8988T (cell line): ENCODE measurements at regions not wholly inside any gene's neighbourhood (a gene's known extent, or its start where the extent isn't known, plus 50 kb on each side); places are given as distances from the start of the nearest gene placed in this dataset.
"Not testable (repeated sequence)": the region's sequence is repeated elsewhere in the genome, so short reads cannot be mapped to it uniquely, and the experiment has no call there.

Source experiments
- DNase-seq: peaks from one replicate; pipeline ENCODE4 v3.0.0; 2011

DNA sequence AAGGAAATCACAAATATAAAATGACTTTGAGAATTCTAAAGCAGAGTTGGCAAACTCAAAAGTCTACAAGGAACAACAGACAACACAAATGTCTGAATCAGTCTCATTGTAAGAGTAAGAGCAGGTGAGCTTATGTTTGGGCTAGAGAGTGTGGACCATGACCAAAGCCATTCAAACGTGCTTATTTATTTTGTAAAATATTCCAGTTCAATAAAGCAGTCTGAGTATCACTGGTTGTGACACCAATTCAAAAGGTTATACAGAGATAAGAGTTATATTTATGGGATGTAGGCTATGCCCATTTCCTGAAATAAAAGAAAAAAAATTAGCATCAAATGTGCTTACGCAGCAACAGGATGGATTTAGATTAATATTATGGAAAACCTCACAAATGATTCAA, 251.6 kb downstream of the KLF5 start:
- no peak for DNase-seq

DNA sequence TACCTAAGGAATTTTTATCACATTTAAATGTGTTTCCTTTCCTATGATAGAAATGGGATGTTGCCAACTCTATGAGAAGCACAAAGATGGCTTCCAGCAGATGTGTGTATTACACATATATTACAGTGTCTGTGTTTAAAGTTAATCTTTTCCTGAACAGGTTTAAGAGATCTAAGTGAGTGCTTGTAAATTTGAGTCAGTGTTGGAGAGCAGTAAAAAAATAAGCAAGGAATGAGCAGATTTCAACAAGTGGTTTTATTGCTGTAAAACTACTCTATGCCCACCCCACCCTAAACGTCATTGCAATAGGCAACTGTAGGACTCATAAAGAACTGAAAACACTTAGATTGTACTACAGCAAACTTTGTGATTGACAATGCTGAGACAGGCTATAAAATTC, 248.7 kb downstream of the KLF5 start:
- DNase-seq: no peak

GRCh38 chr13:73306688-73307087, 247.9 kb downstream of the KLF5 start:
- DNase-seq: no peak

DNA sequence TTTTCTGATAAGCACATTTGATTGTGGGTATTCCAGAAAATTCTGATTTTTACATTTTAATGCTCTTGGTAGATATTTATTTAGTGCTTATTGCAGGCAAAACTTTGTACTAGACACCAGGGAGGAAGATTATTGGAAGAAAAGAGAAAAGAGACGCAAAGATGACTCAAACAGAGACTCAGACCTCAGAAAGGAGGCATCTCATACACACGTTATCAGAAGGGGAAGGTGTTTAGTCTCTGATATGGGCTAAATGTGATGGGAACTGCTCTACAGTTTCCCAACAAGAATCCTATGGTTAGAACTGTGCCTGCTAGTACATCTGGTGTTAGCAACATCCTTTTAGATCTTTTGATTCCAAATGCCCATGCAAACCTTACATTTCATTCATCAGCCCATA, 245.6 kb downstream of the KLF5 start:
- no peak for DNase-seq

GRCh38 chr13:73303851-73304250, 245.0 kb downstream of the KLF5 start:
- no peak for DNase-seq

GRCh38 chr13:73301622-73302021, 242.8 kb downstream of the KLF5 start:
- DNase-seq: not testable (repeated sequence)

DNA sequence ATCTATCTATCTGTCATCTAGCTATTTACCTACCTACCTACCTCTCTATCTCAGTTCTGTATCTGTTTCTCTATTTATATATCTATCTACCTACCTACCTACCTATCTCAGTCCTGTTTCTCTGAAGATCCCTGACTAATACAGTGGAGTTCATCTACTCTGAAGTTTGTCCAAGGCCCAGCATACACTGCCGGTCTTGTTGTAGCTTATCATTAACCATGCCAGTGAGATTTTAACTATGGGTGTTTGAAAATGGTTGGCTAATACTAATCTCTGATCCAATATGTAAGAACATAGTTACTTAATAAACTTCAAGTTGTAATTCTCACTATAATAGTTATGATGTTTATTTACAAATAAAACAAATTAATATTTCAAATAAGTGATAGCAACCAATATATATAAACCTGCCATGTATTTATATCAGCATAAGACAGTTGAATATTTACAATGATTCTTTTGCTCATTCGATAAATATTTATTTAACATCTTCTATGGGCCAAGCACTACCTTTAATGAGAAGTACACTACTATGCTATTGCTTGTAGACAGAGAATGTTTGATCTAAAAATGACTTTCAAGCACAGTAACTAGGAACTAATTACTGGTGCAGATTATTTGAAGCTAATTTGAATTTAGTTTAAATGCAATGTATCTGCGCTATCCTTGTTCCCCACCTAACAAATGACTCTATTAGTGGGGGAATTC, 242.1 kb downstream of the KLF5 start:
- DNase-seq: no peak

DNA sequence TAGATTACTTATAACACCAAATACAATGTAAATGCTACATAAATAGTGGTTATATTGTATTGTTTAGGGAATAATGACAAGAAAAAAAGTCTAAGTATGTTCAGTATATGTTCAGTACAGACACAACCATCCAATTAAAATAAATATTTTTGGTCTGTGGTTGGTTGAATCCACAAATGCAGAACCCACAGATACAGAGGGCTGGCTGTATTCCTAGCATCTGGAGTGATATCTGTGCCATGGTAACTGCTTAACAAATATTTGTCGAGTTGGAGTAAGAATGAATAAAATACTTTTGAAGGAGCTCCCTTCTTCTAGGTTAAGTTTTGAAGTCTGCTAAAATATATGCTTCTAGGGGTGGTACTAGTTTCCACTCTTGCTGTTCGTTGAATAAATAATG, 241.0 kb downstream of the KLF5 start:
- no peak for DNase-seq

DNA sequence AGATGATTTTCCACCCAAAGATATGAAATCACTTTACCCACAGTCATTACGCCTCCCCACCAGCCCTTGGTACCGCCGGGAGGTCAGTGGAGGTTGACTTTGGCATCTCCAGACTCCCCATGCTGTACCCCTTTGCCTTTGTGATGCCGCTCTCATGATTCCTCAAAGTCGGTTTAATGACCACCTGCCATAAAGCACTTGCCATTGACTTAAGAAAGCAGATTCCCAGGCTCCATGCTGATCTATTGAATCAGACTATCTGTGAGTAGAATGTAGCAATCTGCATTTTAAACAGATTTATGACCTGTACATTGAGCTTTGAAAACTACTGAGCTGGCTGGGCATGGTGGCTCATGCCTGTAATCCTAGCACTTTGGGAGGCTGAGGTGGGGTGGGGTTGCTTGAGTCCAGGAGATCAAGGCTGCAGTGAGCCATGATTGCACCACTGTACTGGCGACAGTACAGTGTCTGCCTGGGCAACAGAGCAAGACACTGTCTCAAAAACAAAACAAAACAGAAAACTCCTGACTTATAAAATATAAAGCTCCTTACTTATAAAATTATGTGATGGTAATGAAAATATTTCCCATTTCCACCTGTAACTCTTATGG, 235.2 kb downstream of the KLF5 start:
- DNase-seq: no peak

DNA sequence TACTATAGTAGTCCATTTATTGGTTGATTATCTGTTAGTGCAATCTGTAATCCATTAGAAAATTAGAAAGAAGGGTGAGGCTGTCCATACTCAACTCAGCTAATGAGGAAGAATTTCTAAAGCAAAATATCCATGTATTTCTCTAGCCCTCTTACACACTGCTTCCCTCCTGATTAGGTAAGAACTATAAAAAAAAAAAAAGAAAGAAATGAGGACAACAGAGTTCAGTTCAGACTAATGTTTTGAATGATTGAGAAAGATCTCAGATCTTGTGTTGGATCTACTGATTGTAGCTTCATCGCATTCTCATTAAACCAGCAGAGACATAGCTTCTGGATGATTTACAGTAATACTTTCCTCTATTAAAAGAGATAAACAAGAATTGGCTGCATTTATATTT, 233.3 kb downstream of the KLF5 start:
- no peak for DNase-seq

- no peak for DNase-seq
Measured at GRCh38 chr13:73290844-73291243, 232.0 kb downstream of the KLF5 start.

DNA sequence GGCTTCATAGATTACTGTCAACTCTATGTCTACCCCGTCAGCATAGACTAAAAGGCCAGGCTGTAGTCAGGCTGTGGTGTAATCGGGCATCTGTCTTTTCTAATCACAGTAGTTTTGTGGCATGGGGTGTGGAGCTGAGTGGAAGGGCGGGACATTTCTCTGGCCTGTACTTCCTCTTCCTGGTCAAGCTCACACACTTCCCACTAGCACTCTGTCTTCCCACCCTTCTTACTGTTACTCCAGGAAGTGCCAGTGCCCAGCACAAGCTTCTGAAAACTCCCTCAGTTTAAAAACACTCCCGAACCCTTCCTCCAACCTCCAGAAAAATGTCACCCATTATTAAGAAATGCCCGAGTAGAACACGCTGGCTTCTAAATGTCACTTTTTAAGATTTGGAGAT, 229.8 kb downstream of the KLF5 start:
- DNase-seq: no peak

DNA sequence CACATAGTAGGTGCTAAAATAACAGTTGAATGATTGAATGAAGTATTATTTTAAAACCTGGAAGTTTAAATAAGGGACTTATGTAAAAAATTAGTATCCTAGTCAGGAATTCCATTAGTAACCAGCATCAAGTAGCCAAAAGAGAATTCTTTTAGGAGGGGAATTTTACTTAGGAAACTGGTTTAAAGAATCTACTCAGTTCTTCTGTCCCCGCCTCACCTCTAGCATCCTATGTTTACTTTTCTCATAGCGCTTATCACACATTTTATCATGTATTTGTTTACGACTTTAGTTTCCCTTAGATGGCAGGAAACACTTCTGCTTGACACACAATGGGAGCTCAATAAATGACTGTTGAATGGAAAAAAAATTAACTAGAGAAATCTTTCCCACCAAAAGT, 229.0 kb downstream of the KLF5 start:
- no peak for DNase-seq

- no peak for DNase-seq
Measured at GRCh38 chr13:73286942-73287620, 228.3 kb downstream of the KLF5 start.

- DNase-seq: no peak
Measured at GRCh38 chr13:73286177-73286576, 227.4 kb downstream of the KLF5 start.

DNA sequence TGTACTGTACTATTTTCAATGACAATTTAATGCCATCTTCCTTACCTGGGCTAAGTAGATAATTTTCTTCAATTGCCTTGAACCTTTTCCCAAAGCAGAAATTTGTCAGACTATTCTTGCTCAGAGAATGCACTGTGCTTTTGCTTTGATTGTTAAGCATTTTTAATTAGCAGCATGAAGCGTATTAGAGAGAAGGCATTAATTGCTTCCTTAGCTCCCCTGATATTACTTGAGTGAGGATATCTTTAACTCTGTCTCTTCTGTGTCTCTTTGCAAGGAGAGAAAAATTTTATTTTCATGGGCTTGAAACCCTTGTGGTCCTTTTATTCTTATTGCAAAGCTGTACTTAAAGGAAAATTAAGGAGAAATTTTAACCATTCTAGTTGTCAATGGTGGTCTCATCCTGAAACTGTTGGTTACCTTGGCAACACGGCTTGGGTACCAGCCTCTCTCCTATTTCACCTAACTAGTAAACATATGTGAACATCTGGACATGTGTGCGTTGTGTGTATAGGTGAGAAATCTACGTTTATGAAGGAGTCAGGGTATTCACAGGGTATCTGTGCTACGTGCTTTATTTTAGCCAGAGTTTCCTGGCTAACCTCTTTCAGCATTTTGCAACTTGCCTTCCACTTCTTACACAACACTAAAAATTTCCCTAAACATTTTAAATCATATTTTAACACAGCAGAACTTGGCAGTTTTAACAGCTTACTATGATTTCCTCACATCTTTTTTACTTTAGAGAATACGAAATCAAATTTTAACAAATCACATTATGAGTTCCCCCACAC, 225.5 kb downstream of the KLF5 start:
- DNase-seq: no peak

GRCh38 chr13:73283636-73284035, 224.8 kb downstream of the KLF5 start:
- DNase-seq: no peak

- no peak for DNase-seq
Measured at GRCh38 chr13:73281746-73282145, 222.9 kb downstream of the KLF5 start.

- DNase-seq: no peak
Measured at GRCh38 chr13:73278186-73278585, 219.4 kb downstream of the KLF5 start.

- no peak for DNase-seq
Measured at GRCh38 chr13:73275163-73275562, 216.4 kb downstream of the KLF5 start.

DNA sequence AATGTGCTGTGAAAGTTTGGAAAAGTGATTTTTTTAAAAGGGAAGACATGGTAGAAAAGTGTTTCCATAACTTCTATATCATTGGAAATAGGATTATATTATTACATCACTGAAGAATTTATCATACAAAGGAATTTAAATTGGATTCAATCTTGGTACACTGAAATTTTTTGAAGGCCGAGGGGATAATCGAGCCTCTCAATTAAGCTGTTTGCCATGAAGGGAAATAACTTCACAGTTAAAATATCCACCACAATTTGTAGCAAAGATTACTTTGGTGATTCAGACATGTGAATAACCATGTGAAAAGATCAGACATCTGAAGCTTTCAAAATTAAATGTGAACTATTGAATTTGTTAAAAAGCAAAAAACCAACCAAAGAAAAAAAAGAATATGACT, 215.3 kb downstream of the KLF5 start:
- no peak for DNase-seq

DNA sequence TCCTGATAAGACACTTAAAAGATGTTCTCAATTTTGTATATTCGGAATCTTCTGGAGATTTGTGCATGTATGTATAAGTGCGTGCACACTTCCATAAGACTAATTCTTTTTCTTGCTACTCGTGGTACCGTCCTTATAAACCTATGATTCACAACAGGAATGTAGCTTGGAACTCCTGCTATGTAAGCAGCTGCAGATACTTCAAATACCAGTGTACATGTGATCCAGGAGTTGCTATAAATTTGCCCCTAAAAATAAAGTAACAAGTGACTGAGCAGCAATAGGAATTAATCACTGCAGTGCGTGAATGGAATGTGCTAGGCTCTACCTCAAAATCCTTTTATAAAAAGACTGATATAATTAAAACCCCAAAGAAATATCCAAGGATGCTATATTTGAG, 214.9 kb downstream of the KLF5 start:
- DNase-seq: no peak

GRCh38 chr13:73273276-73273675, 214.5 kb downstream of the KLF5 start:
- DNase-seq: no peak

GRCh38 chr13:73272831-73273230, 214.0 kb downstream of the KLF5 start:
- DNase-seq: no peak
